ENCODE measurements at regions not wholly inside any gene's neighbourhood (a gene's known extent, or its start where the extent isn't known, plus 50 kb on each side); places are given as distances from the start of the nearest gene placed in this dataset.

GRCh38 chr12:108392284-108392683 is 53.2 kb upstream of the CMKLR1 start:
- H3K27ac ChIP-seq, result no peak overlapping the region
- H3K9me3 ChIP-seq, result no peaks in the 10 kb centered on the region
- no peak for TF ChIP-seq CTCF (IDR thresholded peaks at IDR 0.05)
- no peaks in the 10 kb centered on the region for H3K27me3 ChIP-seq
- H3K4me1 ChIP-seq, result no peaks in the 10 kb centered on the region
- no peak for DNase-seq (ENCODE audit: low spot score)
- no peak overlapping the region for H3K4me3 ChIP-seq
- no peaks in the 10 kb centered on the region for H3K36me3 ChIP-seq

DNA sequence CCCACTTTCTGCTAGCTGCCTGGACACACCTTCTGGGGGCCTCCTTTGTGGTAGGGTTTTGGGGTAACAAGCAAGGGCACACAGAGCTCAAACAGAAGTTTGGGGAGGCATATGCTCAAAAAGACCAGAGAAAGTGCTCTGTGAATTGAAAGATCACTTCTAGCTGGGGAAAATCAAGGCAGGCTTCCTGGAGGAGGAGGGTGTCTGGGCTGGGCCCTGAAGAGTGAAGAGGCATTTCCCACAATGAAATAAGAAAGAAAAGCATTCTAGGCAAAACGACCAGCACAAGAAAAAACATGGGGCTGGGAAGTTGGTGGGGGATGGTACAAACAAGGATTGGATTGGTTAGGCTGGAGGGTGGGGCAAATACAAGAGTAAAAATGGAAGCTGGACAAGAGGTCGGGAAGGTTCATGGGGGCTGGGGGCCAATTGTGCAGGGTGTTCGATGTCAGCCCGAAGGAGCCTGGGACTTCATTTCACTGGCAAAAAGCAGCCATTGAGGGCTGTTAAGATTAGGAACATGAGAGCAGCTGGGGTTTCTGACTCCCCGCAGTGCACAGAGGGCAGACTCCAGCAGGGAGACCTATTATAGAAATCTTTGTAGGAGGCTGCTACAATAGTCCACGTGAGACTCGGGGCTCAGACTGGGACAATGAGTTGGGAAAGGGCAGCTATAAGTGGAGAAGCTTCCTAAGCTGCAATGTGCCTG is 51.5 kb upstream of the CMKLR1 start:
- H3K9me3 ChIP-seq, result no peaks in the 10 kb centered on the region
- no peak for DNase-seq (ENCODE audit: low spot score)
- H3K4me3 ChIP-seq, result no peak overlapping the region
- TF ChIP-seq CTCF (IDR thresholded peaks at IDR 0.05), result no peak
- no peak overlapping the region for H3K27ac ChIP-seq
- no peaks in the 10 kb centered on the region for H3K4me1 ChIP-seq
- H3K36me3 ChIP-seq, result no peaks in the 10 kb centered on the region
- H3K27me3 ChIP-seq, result no peaks in the 10 kb centered on the region

GRCh38 chr12:108389544-108389943 is 50.4 kb upstream of the CMKLR1 start:
- Histone ChIP-seq H3K9me3 (peaks cover 0 to 7% of the 10 kb centered on the region in 2 donors), H3K4me1 (no peaks in the 10 kb centered on the region), H3K27me3 (no peaks in the 10 kb centered on the region), H3K4me3 (no peak overlapping the region), H3K36me3 (no peaks in the 10 kb centered on the region), H3K27ac (no peak overlapping the region)
- TF ChIP-seq CTCF (IDR thresholded peaks at IDR 0.05), result no peak
- no peak for DNase-seq (ENCODE audit: low spot score)
